Hematopoietic multipotent progenitor cell treated with erythropoietin and hydrocortisone succinate and interleukin-3 and kit ligand, for 8 days (in vitro differentiated cells): ENCODE measurements at regions not wholly inside any gene's neighbourhood (a gene's known extent, or its start where the extent isn't known, plus 50 kb on each side); places are given as distances from the start of the nearest gene placed in this dataset.

Experiments
- DNase-seq: peaks from one replicate; pipeline ENCODE4 v3.0.0-alpha.2; 2015

DNA sequence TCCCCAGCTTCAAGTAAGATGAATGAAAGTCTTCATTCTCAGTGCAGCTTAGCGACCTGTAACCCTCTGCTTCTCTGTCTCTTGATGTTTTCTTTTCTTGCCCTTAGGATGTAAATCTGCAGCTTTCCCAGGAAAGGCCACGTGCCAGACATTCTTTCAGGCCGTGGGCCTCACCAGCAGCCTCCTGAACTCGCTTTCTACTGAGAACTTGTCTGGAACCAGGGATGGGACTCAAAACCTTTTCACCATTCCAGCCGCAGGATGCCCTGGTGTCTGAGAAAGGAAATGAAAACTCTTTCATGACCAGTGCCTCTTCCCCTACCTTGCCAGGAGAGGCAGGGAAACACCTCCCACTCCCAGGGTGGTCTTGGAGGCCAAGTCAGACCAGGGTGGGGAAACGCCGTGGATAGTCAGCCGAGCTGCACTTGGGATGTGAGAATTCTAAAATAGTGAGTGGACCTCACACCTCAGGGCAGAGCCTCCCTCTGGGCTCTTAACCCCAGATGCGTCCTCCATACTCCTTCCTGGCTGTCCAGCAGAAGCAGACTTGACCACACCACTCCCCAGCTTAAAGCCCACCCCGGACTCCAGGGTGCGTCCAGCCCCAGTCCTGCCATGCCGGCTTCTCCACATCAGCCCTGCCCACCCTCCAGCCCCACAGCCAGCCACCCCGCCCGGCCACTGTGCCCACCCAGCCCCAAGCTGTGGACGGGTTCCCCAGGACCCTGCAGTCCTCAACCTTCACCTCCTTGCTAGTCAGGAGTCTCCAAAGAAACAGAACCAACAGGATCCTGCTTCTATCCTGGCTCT, 115.5 kb downstream of the TWIST2 start:
- DNase-seq: no peak

DNA sequence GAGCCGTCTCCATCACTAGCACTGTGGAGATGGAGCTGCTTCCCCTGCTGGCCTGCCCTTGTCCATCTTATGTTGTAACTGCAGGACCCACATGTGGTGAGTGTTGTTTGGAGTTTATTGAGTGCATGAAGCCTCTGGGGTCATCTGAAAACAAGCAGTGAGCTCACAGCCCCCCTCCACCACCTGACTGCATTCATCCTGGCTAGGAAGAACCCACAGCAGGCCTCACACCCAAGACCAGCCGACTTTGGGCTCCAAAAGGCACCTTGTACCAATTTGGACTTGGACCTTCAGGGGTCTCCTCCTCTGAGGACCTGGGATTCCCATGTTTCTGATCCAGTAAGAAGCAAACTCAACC, 116.1 kb downstream of the TWIST2 start:
- DNase-seq: no peak

DNA sequence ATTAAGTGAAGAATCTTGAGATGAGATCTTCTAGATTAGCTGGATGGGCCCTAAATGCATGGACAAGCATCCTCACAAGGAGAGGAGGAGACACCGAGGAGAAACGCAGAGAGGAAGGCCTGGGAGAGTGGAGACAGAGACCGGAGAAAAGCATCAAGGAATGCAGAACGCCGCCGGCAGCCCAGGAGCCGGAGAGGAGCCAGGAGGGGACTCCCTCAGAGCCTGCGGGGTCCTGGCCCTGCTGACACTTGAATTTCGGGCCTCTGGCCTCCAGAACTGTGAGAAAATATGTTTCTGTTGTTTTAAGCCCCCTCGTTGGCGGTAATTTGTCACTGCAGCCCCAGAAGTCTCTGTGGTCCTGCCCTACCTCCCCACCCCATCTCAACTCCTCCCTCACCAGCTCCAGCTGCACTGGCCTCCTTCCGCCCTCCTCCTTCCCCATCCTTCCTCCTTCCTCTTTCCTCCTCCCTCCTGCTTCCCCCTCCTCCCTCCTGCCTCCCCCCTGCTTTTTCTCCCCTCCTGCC, 116.7 kb downstream of the TWIST2 start:
- DNase-seq: no peak

DNA sequence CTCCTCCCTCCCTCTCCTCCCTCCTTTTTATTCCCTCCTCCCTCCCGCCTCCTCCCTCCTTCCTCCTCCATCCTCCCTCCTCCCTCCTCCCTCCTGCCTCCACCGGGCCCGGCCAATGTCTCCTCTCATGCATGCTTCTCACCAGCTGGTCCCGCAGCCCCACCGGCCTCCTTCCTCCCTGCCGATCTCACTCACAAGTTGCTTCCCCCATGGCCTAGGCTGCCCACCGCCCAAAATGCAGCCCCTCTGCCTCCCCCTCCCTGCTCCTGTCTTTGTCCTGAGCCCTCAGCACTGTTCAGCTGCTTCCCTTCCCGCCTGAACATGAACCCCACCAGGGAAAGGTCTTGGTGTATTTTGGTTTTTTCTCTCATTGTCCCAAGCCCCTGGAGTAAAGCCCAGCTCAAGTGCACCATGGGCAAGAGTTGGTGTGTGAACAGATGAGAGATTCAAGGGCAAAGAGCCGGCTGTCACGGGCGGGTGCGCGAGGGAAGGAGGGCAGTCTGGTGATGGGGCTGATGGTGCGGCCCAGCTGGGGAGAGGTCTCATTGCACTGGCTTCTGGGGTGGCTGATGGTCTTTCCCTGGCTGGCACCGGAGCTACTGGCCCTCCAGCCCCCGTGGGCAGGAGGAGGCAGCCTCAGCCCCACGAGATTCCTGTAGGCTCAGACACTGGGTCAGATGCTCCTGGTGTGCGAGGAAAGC, 117.6 kb downstream of the TWIST2 start:
- no peak for DNase-seq

DNA sequence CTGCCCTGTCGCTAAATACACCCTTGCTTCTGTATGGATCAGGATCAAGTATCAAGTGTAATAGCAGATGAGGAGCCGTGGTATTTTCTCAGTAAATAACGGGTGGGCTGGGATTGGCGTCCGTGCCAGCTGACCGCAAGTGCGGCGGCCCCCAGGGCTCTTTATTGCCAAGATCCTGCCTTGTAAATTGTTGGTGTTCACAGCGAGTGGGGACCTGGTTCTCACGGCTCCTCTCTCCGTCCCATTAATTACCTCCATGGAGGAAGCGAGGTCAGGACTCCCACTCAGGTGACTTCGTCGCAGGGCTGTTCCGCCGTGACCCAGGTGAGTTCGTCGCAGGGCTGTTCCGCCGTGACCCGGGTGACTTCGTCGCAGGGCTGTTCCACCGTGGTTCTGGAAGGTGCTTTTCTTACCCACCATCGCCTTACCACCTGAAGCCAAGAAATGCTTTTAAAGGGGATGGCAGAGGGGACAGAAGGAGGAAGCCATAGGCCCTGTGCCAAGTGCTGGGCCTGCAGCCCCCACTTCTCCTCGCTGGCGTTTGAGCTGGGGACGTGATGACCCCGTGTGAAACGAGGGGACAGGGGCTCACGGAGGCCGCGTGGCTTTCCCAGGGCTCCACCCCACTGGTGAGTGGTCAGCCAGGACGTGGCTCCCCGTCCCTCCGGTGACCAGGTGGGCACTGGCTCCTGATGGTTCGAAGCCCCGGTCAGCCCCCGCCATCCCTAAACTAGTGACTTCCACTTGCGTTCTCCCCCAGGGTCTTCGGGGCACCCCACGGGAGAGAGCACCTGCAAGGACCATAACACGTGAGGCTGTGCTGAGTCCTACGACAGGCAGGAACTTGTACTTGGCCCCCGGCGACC, 118.4 kb downstream of the TWIST2 start:
- no peak for DNase-seq

DNA sequence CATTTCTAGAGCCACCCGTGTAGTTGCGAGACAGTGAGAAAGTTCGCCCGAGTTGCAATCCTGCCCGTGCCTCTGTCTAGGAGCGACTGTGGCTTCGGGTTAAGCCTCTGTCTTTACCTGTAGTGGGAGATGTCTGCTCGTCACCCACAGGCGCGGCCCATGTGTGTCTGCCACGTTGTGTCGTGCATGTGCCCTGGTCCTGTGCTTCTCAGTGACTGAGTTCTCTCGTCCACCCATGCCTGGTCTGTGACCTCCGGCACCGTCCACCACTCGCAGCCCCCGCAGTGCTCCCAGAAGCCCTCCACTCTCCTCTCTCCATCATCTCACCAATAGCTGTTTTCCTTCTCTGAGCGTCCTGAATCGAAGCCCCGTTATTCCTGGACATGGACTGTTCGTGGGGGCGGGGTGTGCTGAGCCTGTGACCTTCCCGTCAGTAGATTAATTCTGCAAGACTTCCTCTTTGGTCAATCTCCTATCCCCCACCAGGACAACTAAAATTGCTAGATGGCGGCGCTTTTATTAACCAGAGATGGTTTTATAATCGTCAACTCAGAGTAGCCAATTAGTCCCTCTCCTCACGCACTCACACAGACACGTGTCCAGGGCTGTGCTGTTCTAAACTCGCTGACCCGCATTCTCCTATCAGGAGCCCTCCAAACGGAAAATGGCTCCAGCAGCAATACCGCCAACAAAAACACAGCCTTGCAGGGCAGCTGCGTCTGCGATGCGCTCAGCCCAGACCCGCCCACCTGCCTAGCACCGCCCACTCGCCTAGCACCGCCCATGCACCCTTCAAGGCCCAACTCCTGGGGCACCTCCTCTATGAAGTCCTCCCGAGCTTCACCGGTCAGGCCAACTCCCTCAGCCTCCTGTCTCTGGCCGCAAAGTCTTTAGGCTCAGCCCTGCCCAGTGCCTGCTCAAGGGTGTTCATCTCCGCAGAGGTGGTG, 119.4 kb downstream of the TWIST2 start:
- no peak for DNase-seq

- no peak for DNase-seq
Observed at GRCh38 chr2:238967978-238968360, 120.1 kb downstream of the TWIST2 start.

- no peak for DNase-seq
Observed at GRCh38 chr2:238968616-238969384, 120.9 kb downstream of the TWIST2 start.

DNA sequence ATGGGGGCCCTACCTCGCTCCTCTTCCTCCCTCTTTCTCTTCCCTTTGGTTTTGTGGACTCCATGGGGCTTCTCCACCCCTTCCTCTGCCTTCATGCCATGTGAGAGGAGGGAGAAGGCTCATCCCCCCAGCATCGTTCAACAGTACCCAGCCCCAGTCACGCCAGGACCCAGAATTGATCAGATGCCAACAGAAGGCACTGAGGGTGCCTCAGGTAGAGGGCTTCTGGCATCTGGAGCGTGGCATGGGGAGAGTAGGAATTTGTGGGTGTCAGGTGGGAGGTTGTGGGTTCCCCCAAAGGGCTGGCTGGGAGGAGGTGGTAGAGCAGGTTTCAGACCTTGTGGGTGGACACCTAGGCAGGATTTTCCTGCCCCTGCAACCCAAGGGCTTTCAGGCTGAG, 122.0 kb downstream of the TWIST2 start:
- no peak for DNase-seq

- peak; percentile 28 for DNase-seq
Observed at GRCh38 chr2:238970553-238971081, 122.7 kb downstream of the TWIST2 start.

DNA sequence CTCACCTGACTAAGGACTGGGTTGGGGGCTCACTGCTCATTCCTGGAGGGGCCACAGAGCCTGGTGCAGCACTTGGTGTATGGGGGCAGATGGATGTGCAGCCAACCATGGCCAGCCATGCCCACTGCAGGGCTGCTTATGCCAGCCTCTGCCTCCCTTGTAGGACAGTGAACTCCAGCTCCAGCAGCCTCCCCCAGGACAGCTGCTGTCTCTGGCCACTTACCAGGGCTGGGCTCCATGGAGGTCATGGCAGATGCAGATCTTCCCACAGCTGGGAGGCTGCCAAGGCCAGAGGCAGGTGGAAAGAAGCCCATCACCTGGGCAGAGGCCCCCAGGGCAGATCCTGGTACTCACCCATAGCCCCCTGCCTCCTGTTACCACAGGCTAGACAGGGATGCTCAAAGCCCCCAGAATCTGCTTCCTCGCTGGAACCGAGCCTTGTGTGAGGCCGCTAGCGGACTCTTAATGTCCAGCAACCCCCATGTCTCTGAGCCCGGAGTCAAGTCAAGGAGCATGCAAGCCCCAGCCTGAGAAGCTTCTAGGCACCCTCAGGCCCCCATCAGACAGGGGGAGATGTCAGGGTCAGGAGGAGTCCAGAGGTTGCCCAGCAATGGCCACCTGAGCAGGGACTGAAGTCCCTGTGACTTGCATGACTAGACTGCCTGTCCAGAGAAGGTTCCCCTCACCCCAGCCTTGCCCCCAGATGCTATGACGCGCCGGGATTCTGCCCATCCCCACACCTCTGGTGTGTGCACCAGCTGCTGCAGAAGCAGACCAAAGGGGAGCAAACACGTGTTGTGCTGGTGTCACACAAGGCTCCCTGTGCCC, 123.6 kb downstream of the TWIST2 start:
- no peak for DNase-seq

DNA sequence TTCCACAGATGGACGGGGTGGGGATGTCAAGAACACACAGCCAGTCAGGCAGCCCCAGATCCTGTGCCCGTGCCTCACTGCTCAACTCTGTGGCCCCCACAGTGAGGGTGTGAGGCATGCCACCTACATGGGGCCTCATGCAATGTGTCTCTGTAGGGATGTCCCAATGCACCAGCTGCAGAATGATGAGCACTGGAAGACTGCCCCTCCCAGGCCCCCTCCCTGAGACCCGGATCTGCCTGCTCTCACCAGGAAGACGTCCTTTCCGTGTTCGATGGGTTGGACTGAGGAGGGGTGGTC, 124.2 kb downstream of the TWIST2 start:
- DNase-seq: no peak

DNA sequence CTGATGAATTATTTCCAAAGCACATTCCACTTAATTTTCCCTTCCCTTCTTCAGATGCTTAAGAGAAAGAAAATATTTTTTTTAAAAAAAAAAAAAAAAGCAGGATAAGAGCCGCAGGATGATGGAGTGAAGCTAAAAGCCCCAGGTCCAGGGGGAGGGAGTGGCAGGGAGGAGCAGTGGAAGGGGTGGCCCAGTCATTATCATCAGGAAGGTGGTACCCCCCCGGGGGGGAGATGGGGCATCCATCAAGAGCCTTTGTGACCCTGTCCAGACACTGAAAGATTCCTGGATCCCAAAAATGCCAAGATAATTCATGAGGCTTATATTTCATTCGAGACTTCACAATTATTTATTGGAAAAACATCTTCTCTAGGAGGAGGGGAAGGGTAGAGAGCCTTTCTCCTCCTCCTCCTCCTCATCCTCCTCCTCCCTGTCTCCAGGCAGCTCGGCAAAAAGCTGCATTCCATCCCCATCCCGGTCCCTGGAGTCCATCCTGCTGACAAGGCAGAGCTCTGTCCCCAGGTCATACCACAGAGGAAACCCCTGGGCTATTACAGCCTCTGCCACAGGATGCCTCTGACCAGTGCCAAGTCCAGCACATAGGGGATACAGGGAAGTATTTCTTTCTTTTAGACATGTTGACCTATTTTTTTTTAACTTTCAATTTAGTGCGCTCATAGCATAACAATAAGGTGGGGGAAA, 125.3 kb downstream of the TWIST2 start:
- no peak for DNase-seq

GRCh38 chr2:238974081-238974480, 126.2 kb downstream of the TWIST2 start:
- no peak for DNase-seq

DNA sequence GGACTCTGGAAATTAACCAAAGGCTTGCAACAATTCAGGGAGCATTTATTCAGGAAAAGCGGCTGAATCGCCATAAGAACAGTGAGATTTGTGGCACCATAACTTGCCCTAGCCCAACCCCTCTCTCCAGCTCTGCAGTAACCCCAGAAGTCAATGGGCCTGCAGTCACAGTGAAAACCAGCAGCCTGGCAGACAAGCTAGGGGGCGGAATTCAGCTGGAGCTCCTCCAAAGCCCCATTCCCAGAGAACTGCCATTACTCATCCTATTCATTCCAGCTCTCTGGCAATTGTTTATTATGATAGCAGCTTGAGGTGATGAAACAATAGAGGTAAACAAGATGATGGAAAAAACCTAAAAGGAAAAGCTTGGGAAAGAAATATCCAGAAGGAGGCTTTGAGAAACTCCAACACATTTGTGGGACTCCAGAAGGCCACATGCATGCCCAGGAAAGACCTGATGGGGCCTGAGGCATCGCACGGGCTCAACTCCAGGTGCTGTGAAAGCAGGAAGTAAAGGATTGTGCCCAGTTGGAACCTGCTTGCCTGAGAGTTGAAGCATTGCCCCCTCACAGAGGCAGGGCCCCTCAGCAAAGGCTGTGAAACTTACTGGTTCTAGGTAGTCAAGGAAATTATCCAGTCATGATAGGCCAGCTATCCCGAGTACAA, 126.7 kb downstream of the TWIST2 start:
- no peak for DNase-seq

GRCh38 chr2:238975408-238975807, 127.5 kb downstream of the TWIST2 start:
- no peak for DNase-seq

DNA sequence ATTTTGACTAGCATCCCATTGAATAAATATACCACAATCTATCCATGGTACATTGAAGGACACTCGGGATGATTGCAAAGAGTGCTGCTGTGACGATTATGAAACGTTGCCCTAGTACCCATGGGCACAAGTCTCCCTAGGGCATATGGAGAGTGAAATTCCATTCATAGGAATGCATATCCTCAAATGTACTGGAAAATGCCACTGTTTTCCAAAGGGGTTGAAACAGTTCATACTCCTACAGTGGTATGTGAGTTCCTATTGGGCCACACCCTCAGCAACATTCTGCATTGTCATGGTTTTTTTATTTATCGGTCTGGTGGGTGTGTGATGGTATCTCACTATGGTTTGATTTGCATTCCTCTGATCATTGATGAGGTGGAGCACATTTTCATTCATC, 130.6 kb downstream of the TWIST2 start:
- DNase-seq: no peak

- DNase-seq: no peak
Observed at GRCh38 chr2:238979636-238980035, 131.8 kb downstream of the TWIST2 start.

DNA sequence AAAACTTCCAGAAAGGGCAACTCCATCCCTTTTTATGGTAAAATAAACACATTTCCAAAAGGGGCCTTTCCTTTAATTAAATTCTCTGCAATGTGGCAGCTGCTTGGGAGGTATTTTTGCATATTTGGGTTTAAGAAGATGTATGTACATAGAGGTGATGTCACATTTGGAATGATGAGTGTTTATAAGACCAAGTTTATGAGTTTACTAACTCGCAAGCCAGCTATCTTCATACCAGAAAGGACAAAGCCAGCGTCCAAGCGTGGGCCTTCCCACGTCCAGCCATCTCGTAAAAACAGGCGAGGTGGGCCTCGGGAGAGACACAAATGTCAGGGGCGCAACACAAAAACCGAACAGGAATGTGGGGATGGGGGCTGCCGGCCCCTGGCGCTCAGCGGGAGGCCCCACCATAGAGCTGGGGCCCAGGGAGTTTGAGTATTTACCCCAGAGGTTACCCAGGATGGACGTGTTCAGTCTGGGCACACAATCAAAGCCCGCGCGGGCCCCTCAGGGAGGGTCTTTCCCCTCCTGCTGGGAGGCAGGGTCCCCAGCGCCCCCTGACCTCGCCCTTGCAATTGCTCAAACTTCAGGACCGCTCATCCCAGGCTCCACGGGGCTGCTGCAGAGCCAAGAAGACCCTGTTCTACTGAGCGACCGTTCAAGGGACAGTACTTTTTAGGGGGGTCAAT, 137.3 kb downstream of the TWIST2 start:
- no peak for DNase-seq
